Activated CD4-positive, alpha-beta T cell treated with anti-CD3 and anti-CD28 coated beads for 1 hour (primary cell): ENCODE measurements at regions not wholly inside any gene's neighbourhood (a gene's known extent, or its start where the extent isn't known, plus 50 kb on each side); places are given as distances from the start of the nearest gene placed in this dataset.

Experiments used
- DNase-seq: peaks from one replicate; pipeline ENCODE4 v3.0.0-alpha.2; 2020

- DNase-seq, result no peak
Observed at GRCh38 chr2:58666323-58666970, 425.3 kb upstream of the FANCL start.

GRCh38 chr2:58665154-58665553, 424.0 kb upstream of the FANCL start:
- no peak for DNase-seq

GRCh38 chr2:58664523-58665151, 423.5 kb upstream of the FANCL start:
- DNase-seq, result no peak

- DNase-seq, result no peak
Observed at GRCh38 chr2:58660046-58660445, 418.9 kb upstream of the FANCL start.

- DNase-seq, result no peak
Observed at GRCh38 chr2:58655152-58655551, 414.0 kb upstream of the FANCL start.

GRCh38 chr2:58651930-58652329, 410.8 kb upstream of the FANCL start:
- DNase-seq, result no peak

- no peak for DNase-seq
Observed at GRCh38 chr2:58650781-58651180, 409.7 kb upstream of the FANCL start.

- DNase-seq, result no peak
Observed at GRCh38 chr2:58649756-58650155, 408.6 kb upstream of the FANCL start.

- DNase-seq, result no peak
Observed at GRCh38 chr2:58645017-58645416, 403.9 kb upstream of the FANCL start.

GRCh38 chr2:58644451-58644850, 403.3 kb upstream of the FANCL start:
- DNase-seq, result no peak

GRCh38 chr2:58641001-58641400, 399.9 kb upstream of the FANCL start:
- no peak for DNase-seq

- no peak for DNase-seq
Observed at GRCh38 chr2:58640042-58640441, 398.9 kb upstream of the FANCL start.

GRCh38 chr2:58638256-58638805, 397.2 kb upstream of the FANCL start:
- no peak for DNase-seq

- no peak for DNase-seq
Observed at GRCh38 chr2:58636872-58637271, 395.7 kb upstream of the FANCL start.

- DNase-seq, result no peak
Observed at GRCh38 chr2:58635801-58636375, 394.8 kb upstream of the FANCL start.

- DNase-seq, result no peak
Observed at GRCh38 chr2:58634653-58635370, 393.7 kb upstream of the FANCL start.

GRCh38 chr2:58633613-58634365, 392.7 kb upstream of the FANCL start:
- no peak for DNase-seq

GRCh38 chr2:58631986-58632385, 390.9 kb upstream of the FANCL start:
- no peak for DNase-seq

- no peak for DNase-seq
Observed at GRCh38 chr2:58629545-58630119, 388.5 kb upstream of the FANCL start.

- no peak for DNase-seq
Observed at GRCh38 chr2:58620896-58621295, 379.8 kb upstream of the FANCL start.

- DNase-seq, result no peak
Observed at GRCh38 chr2:58620093-58620492, 379.0 kb upstream of the FANCL start.

GRCh38 chr2:58616961-58617360, 375.8 kb upstream of the FANCL start:
- no peak for DNase-seq

- DNase-seq, result no peak
Observed at GRCh38 chr2:58614219-58614618, 373.1 kb upstream of the FANCL start.
